Activated T-cell treated with anti-CD3 and anti-CD28 coated beads, Interleukin-2, amount 50 U/mL, for 72 hours (primary cell): ENCODE measurements at regions not wholly inside any gene's neighbourhood (a gene's known extent, or its start where the extent isn't known, plus 50 kb on each side); places are given as distances from the start of the nearest gene placed in this dataset.
"Not testable (repeated sequence)": the region's sequence is repeated elsewhere in the genome, so short reads cannot be mapped to it uniquely, and the experiment has no call there.

Experiments used
- ATAC-seq, 2 donors: fragments of 150-1000 bp; cut with Tn5 transposase; replicated peaks in 1 of 2; 2 replicates each; pipeline ENCODE4 v1.10.0; 2021; ENCODE audit warnings: moderate library complexity in 2 of 2, mild to moderate bottlenecking in 1 of 2
- DNase-seq, 2 donors: peaks; one replicate each; pipeline ENCODE4 v3.0.0; 2021 to 2022; ENCODE audit warnings: mixed read lengths in 1 of 2
- H3K27ac Mint-ChIP-seq: one replicate; pipeline ENCODE4 v1.8.0; 2022; ENCODE audit warnings: mild to moderate bottlenecking, moderate library complexity, mixed read lengths
- H3K27me3 Mint-ChIP-seq: one replicate; pipeline ENCODE4 v1.8.0; 2022; ENCODE audit warnings: low read depth, mixed read lengths
- H3K36me3 Mint-ChIP-seq, 2 donors: one replicate each; pipeline ENCODE4 v1.8.0; 2022; ENCODE audit warnings: mixed read lengths in 2 of 2, mild to moderate bottlenecking in 1 of 2; ENCODE audit not compliant: insufficient read depth in 2 of 2
- H3K4me1 Mint-ChIP-seq: one replicate; pipeline ENCODE4 v1.8.0; 2022; ENCODE audit warnings: low read depth, mixed read lengths
- H3K4me3 Mint-ChIP-seq, 2 donors: one replicate each; pipeline ENCODE4 v1.8.0; 2022; ENCODE audit warnings: mild to moderate bottlenecking in 2 of 2, mixed read lengths in 2 of 2, moderate library complexity in 2 of 2
- H3K9me3 Mint-ChIP-seq, 2 donors: one replicate each; pipeline ENCODE4 v1.8.0; 2022; ENCODE audit warnings: mixed read lengths in 2 of 2

- DNase-seq (no peak), ATAC-seq (no peak)
- Mint-ChIP-seq H3K9me3 (peaks cover 0 to 4% of the 10 kb centered on the region in 2 donors), H3K36me3 (no peaks in the 10 kb centered on the region), H3K4me3 (no peak overlapping the region), H3K27me3 (no peaks in the 10 kb centered on the region), H3K4me1 (no peaks in the 10 kb centered on the region), H3K27ac (no peak overlapping the region)
Observed at GRCh38 chr5:29239606-29240005, 1953.9 kb upstream of the CDH6 start.

- H3K9me3 Mint-ChIP-seq, result peaks cover 0 to 2% of the 10 kb centered on the region in 2 donors
- H3K27me3 Mint-ChIP-seq, result no peaks in the 10 kb centered on the region
- DNase-seq (no peak), ATAC-seq (no peak)
- no peak overlapping the region for H3K27ac Mint-ChIP-seq
- H3K4me1 Mint-ChIP-seq, result no peaks in the 10 kb centered on the region
- no peak overlapping the region for H3K4me3 Mint-ChIP-seq
- H3K36me3 Mint-ChIP-seq, result no peaks in the 10 kb centered on the region
Observed at GRCh38 chr5:29238115-29238514, 1955.4 kb upstream of the CDH6 start.

- H3K27ac Mint-ChIP-seq, result no peak overlapping the region
- no peak for ATAC-seq
- H3K27me3 Mint-ChIP-seq, result no peaks in the 10 kb centered on the region
- peaks cover 0 to 1% of the 10 kb centered on the region in 2 donors for H3K36me3 Mint-ChIP-seq
- no peaks in the 10 kb centered on the region for H3K4me1 Mint-ChIP-seq
- H3K9me3 Mint-ChIP-seq, result peaks cover 0 to 2% of the 10 kb centered on the region in 2 donors
- no peak for DNase-seq
- no peak overlapping the region for H3K4me3 Mint-ChIP-seq
Observed at GRCh38 chr5:29231154-29231553, 1962.3 kb upstream of the CDH6 start.

GRCh38 chr5:29230591-29230990 is 1962.9 kb upstream of the CDH6 start:
- Mint-ChIP-seq H3K9me3 (peaks cover 0 to 3% of the 10 kb centered on the region in 2 donors), H3K27me3 (no peaks in the 10 kb centered on the region)
- ATAC-seq, result no peak

GRCh38 chr5:29229461-29229860 is 1964.0 kb upstream of the CDH6 start:
- Mint-ChIP-seq H3K9me3 (peaks cover 1 to 3% of the 10 kb centered on the region in 2 donors), H3K4me1 (no peaks in the 10 kb centered on the region), H3K27ac (no peak overlapping the region), H3K4me3 (no peak overlapping the region), H3K27me3 (no peaks in the 10 kb centered on the region), H3K36me3 (peaks cover 0 to 1% of the 10 kb centered on the region in 2 donors)
- no peak for DNase-seq
- no peak for ATAC-seq

More at GRCh38 chr5:29230591-29230990, 1962.9 kb upstream of the CDH6 start:
- Mint-ChIP-seq H3K36me3 (peaks cover 0 to 1% of the 10 kb centered on the region in 2 donors), H3K27ac (no peak overlapping the region), H3K4me3 (no peak overlapping the region), H3K4me1 (no peaks in the 10 kb centered on the region)
- no peak for DNase-seq

- DNase-seq, result no peak
- H3K9me3 Mint-ChIP-seq, result peaks cover 3 to 9% of the 10 kb centered on the region in 2 donors
- no peaks in the 10 kb centered on the region for H3K27me3 Mint-ChIP-seq
- ATAC-seq, result no peak
- no peaks in the 10 kb centered on the region for H3K36me3 Mint-ChIP-seq
- H3K27ac Mint-ChIP-seq, result no peak overlapping the region
- no peak overlapping the region for H3K4me3 Mint-ChIP-seq
- no peaks in the 10 kb centered on the region for H3K4me1 Mint-ChIP-seq
Observed at GRCh38 chr5:29218138-29218537, 1975.3 kb upstream of the CDH6 start.

- H3K27me3 Mint-ChIP-seq, result no peaks in the 10 kb centered on the region
- H3K4me3 Mint-ChIP-seq, result no peak overlapping the region
- H3K27ac Mint-ChIP-seq, result no peak overlapping the region
Observed at GRCh38 chr5:29214839-29215238, 1978.6 kb upstream of the CDH6 start.

GRCh38 chr5:29213475-29213874 is 1980.0 kb upstream of the CDH6 start:
- no peak for DNase-seq
- Mint-ChIP-seq H3K27ac (no peak overlapping the region), H3K4me1 (no peaks in the 10 kb centered on the region)

More at GRCh38 chr5:29214839-29215238, 1978.6 kb upstream of the CDH6 start:
- H3K36me3 Mint-ChIP-seq, result no peaks in the 10 kb centered on the region
- ATAC-seq (no peak), DNase-seq (no peak)
- peaks cover 8 to 9% of the 10 kb centered on the region in 2 donors for H3K9me3 Mint-ChIP-seq
- no peaks in the 10 kb centered on the region for H3K4me1 Mint-ChIP-seq

GRCh38 chr5:29208024-29208423 is 1985.5 kb upstream of the CDH6 start:
- DNase-seq, result no peak
- Mint-ChIP-seq H3K36me3 (no peaks in the 10 kb centered on the region), H3K9me3 (peaks cover 0 to 5% of the 10 kb centered on the region in 2 donors)

More at GRCh38 chr5:29213475-29213874, 1980.0 kb upstream of the CDH6 start:
- Mint-ChIP-seq H3K27me3 (no peaks in the 10 kb centered on the region), H3K36me3 (no peaks in the 10 kb centered on the region), H3K9me3 (peaks cover 9% of the 10 kb centered on the region in 2 donors), H3K4me3 (no peak overlapping the region)
- no peak for ATAC-seq

GRCh38 chr5:29203049-29203448 is 1990.4 kb upstream of the CDH6 start:
- no peak for DNase-seq
- H3K4me1 Mint-ChIP-seq, result no peaks in the 10 kb centered on the region
- ATAC-seq, result no peak
- no peaks in the 10 kb centered on the region for H3K36me3 Mint-ChIP-seq
- H3K27ac Mint-ChIP-seq, result no peak overlapping the region
- no peak overlapping the region for H3K4me3 Mint-ChIP-seq
- no peaks in the 10 kb centered on the region for H3K27me3 Mint-ChIP-seq
- H3K9me3 Mint-ChIP-seq, result peaks cover 0 to 1% of the 10 kb centered on the region in 2 donors

More at GRCh38 chr5:29208024-29208423, 1985.5 kb upstream of the CDH6 start:
- no peak for ATAC-seq
- H3K4me1 Mint-ChIP-seq, result no peaks in the 10 kb centered on the region
- H3K4me3 Mint-ChIP-seq, result no peak overlapping the region
- H3K27ac Mint-ChIP-seq, result no peak overlapping the region
- no peaks in the 10 kb centered on the region for H3K27me3 Mint-ChIP-seq

- Mint-ChIP-seq H3K27ac (no peak overlapping the region), H3K27me3 (no peaks in the 10 kb centered on the region), H3K36me3 (no peaks in the 10 kb centered on the region), H3K9me3 (peaks cover 1 to 4% of the 10 kb centered on the region in 2 donors), H3K4me1 (no peaks in the 10 kb centered on the region), H3K4me3 (no peak overlapping the region)
- DNase-seq (no peak), ATAC-seq (no peak)
Observed at GRCh38 chr5:29197631-29198454, 1995.6 kb upstream of the CDH6 start.

GRCh38 chr5:29193972-29194371 is 1999.5 kb upstream of the CDH6 start:
- no peaks in the 10 kb centered on the region for H3K27me3 Mint-ChIP-seq

GRCh38 chr5:29191269-29192048 is 2002.0 kb upstream of the CDH6 start:
- H3K9me3 Mint-ChIP-seq, H3K36me3 Mint-ChIP-seq: not testable (repeated sequence)

More at GRCh38 chr5:29193972-29194371, 1999.5 kb upstream of the CDH6 start:
- H3K4me1 Mint-ChIP-seq, result no peaks in the 10 kb centered on the region
- peaks cover 1 to 3% of the 10 kb centered on the region in 2 donors for H3K9me3 Mint-ChIP-seq
- no peaks in the 10 kb centered on the region for H3K36me3 Mint-ChIP-seq
- ATAC-seq (no peak), DNase-seq (no peak)
- H3K27ac Mint-ChIP-seq, result no peak overlapping the region
- H3K4me3 Mint-ChIP-seq, result no peak overlapping the region

More at GRCh38 chr5:29191269-29192048, 2002.0 kb upstream of the CDH6 start:
- H3K27ac Mint-ChIP-seq, H3K27me3 Mint-ChIP-seq, DNase-seq, H3K4me1 Mint-ChIP-seq, ATAC-seq, H3K4me3 Mint-ChIP-seq: not testable (repeated sequence)
